SJSA1 (cell line): ENCODE measurements at regions not wholly inside any gene's neighbourhood (a gene's known extent, or its start where the extent isn't known, plus 50 kb on each side); places are given as distances from the start of the nearest gene placed in this dataset.
"Not testable (repeated sequence)": the region's sequence is repeated elsewhere in the genome, so short reads cannot be mapped to it uniquely, and the experiment has no call there.

Experiments used
- DNase-seq, 2 experiments: peaks; one replicate each; pipeline ENCODE4 v3.0.0-alpha.2; 2015 to 2020; ENCODE audit warnings: low spot score in 2 of 2, low read depth in 1 of 2
- H3K27ac ChIP-seq: fragments of 250-450 bp; sonication (Bioruptor Pico); 2 replicates; pipeline ENCODE4 v1.5.1; 2020; ENCODE audit warnings: mild to moderate bottlenecking, moderate library complexity
- H3K27me3 ChIP-seq: fragments of 250-450 bp; sonication (Bioruptor Pico); replicated peaks from 2 replicates; pipeline ENCODE4 v1.5.1; 2020; ENCODE audit warnings: mild to moderate bottlenecking, moderate library complexity
- H3K36me3 ChIP-seq: fragments of 250-450 bp; sonication (Bioruptor Pico); 2 replicates; pipeline ENCODE4 v1.5.1; 2020; ENCODE audit warnings: mild to moderate bottlenecking
- H3K4me1 ChIP-seq: fragments of 250-450 bp; sonication (Bioruptor Pico); replicated peaks from 2 replicates; pipeline ENCODE4 v1.6.1; 2021; ENCODE audit warnings: mild to moderate bottlenecking
- H3K4me3 ChIP-seq: fragments of 250-450 bp; sonication (Bioruptor Pico); 2 replicates; pipeline ENCODE4 v1.5.1; 2020; ENCODE audit warnings: mild to moderate bottlenecking
- H3K9me3 ChIP-seq: fragments of 250-450 bp; sonication (Bioruptor Pico); replicated peaks from 2 replicates; pipeline ENCODE4 v1.5.1; 2020; ENCODE audit warnings: mild to moderate bottlenecking

- H3K36me3 ChIP-seq, H3K27ac ChIP-seq, H3K4me1 ChIP-seq, DNase-seq, H3K4me3 ChIP-seq, H3K9me3 ChIP-seq, H3K27me3 ChIP-seq: not testable (repeated sequence)
These were observed 615.6 kb downstream of the RPIA start for GRCh38 chr2:89306869-89307637.

GRCh38 chr2:89318990-89319389 is 627.5 kb downstream of the RPIA start:
- H3K4me1 ChIP-seq: not testable (repeated sequence)

DNA sequence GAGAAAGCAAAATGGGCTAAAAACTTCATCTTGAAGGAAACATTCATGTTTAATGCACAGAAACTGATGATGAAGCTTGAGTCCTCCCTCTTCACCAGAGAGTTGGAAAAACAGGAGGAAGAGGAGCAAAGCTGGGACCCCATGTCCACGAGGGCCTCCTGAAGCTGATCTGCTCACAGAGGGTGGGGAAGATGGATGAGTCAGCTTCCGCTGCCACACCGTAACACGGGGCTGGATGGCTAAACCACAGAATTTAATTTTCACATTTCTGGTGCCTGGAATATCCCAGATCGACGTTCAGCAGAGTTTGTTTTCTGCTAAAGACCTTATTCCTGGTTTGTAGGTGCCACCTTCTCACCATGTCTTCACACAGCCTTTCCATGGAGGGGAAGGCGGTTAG is 634.4 kb downstream of the RPIA start:
- DNase-seq, H3K4me3 ChIP-seq, H3K36me3 ChIP-seq, H3K27me3 ChIP-seq, H3K9me3 ChIP-seq, H3K27ac ChIP-seq, H3K4me1 ChIP-seq: not testable (repeated sequence)

More at GRCh38 chr2:89318990-89319389, 627.5 kb downstream of the RPIA start:
- not testable (repeated sequence) for H3K27me3 ChIP-seq, DNase-seq, H3K36me3 ChIP-seq, H3K9me3 ChIP-seq, H3K4me3 ChIP-seq, H3K27ac ChIP-seq

DNA sequence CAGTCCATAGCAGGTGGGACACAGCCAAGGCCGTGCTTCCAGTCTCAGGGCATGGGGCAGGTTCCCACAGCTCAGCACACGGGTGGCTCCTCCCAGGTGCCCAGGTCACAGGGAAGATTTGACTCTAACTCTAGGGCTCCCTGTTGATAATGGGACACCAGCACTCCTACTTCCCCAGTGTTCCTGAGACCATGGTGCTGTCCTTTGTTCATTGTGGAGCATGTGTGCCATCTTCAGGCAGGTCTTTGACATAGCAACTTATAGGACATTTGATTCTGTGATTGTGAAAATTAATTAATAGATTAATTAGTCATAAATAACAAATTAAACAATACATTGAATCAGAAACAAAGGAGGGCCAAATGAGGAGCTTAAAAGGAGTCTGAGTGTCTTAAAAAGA is 635.0 kb downstream of the RPIA start:
- not testable (repeated sequence) for H3K9me3 ChIP-seq, H3K4me3 ChIP-seq, H3K4me1 ChIP-seq, H3K36me3 ChIP-seq, H3K27me3 ChIP-seq, H3K27ac ChIP-seq
- DNase-seq: peak in 1 of 2 experiments; percentile 0

DNA sequence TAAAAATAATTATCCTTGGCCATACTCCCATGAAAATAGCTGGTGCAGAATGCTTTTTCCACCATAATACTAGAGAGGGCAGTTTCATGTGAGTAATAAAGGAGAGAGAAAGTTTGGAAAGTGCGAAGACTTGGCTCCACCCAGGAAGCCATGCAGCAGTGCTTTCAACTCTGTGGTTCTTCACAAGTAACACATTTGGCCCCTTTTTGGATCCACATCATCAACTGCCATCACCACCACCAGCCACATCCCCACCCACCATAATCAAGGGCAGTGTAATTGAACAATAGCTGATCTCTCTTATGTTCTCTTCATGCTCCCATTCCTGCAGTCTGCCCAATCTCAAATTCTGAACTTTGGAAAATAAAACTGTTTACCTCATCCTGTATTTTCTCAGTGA is 637.3 kb downstream of the RPIA start:
- not testable (repeated sequence) for H3K4me3 ChIP-seq, H3K4me1 ChIP-seq

More for the DNA sequence above, 637.3 kb downstream of the RPIA start:
- not testable (repeated sequence) for H3K36me3 ChIP-seq, DNase-seq, H3K27ac ChIP-seq, H3K27me3 ChIP-seq, H3K9me3 ChIP-seq
